GM21528 (cell line): ENCODE measurements at regions not wholly inside any gene's neighbourhood (a gene's known extent, or its start where the extent isn't known, plus 50 kb on each side); places are given as distances from the start of the nearest gene placed in this dataset.

ENCODE experiments used
- ATAC-seq: cut with Tn5 transposase; IDR thresholded peaks from one replicate; pipeline ENCODE4 v1.9.1; 2021; ENCODE audit warnings: mild to moderate bottlenecking, moderate library complexity; ENCODE audit not compliant: unreplicated experiment, low FRiP score

- ATAC-seq: no peak
Observed at GRCh38 chr2:37857575-37858399, 67.3 kb upstream of the RMDN2 start.

GRCh38 chr2:37858400-37858711, 66.7 kb upstream of the RMDN2 start:
- no peak for ATAC-seq

- no peak for ATAC-seq
Observed at GRCh38 chr2:37858725-37859267, 66.3 kb upstream of the RMDN2 start.

- no peak for ATAC-seq
Observed at GRCh38 chr2:37862620-37863019, 62.5 kb upstream of the RMDN2 start.

- no peak for ATAC-seq
Observed at GRCh38 chr2:37864217-37864616, 60.9 kb upstream of the RMDN2 start.

- ATAC-seq: no peak
Observed at GRCh38 chr2:37865640-37866039, 59.4 kb upstream of the RMDN2 start.

- no peak for ATAC-seq
Observed at GRCh38 chr2:37866171-37866934, 58.7 kb upstream of the RMDN2 start.

GRCh38 chr2:37867166-37867565, 57.9 kb upstream of the RMDN2 start:
- no peak for ATAC-seq

GRCh38 chr2:37868866-37869265, 56.2 kb upstream of the RMDN2 start:
- no peak for ATAC-seq

- ATAC-seq: no peak
Observed at GRCh38 chr2:37869304-37869703, 55.8 kb upstream of the RMDN2 start.

- no peak for ATAC-seq
Observed at GRCh38 chr2:37869771-37870170, 55.3 kb upstream of the RMDN2 start.

- no peak for ATAC-seq
Observed at GRCh38 chr2:37870829-37871228, 54.3 kb upstream of the RMDN2 start.

GRCh38 chr2:37871456-37872191, 53.5 kb upstream of the RMDN2 start:
- ATAC-seq: no peak

GRCh38 chr2:37872192-37872750, 52.8 kb upstream of the RMDN2 start:
- no peak for ATAC-seq

- ATAC-seq: no peak
Observed at GRCh38 chr2:37873229-37873628, 51.9 kb upstream of the RMDN2 start.

- ATAC-seq: no peak
Observed at GRCh38 chr2:37873749-37874330, 51.2 kb upstream of the RMDN2 start.

GRCh38 chr2:37874470-37874869, 50.6 kb upstream of the RMDN2 start:
- ATAC-seq: no peak
